WTC11 (cell line): ENCODE measurements at regions not wholly inside any gene's neighbourhood (a gene's known extent, or its start where the extent isn't known, plus 50 kb on each side); places are given as distances from the start of the nearest gene placed in this dataset.

Experiments used
- ATAC-seq: fragments of 200-7000 bp; cut with Tn5 transposase; 2 replicates; pipeline ENCODE4 v1.10.0; 2021; ENCODE audit warnings: mild to moderate bottlenecking, moderate library complexity
- CTCF ChIA-PET: fragments of 300-600 bp; sonication (Branson Sonifier 250); formaldehyde crosslinking; loops from one replicate; lab custom pipeline; 2021; ENCODE audit warnings: antibody characterized with exemption; lab: Charles Lee
- POLR2A ChIA-PET: fragments of 350-600 bp; sonication (Branson Sonifier 250); formaldehyde crosslinking; loops from one replicate; lab custom pipeline; 2021; ENCODE audit warnings: antibody characterized with exemption; lab: Charles Lee
- DNase-seq: peaks from one replicate; pipeline ENCODE4 v3.0.0; 2021; ENCODE audit warnings: low spot score
- H3K27ac Mint-ChIP-seq: 2 replicates; pipeline ENCODE4 v1.8.0; 2021; ENCODE audit warnings: mixed read lengths
- H3K27me3 Mint-ChIP-seq: 2 replicates; pipeline ENCODE4 v1.8.0; 2021; ENCODE audit warnings: low read depth, mild to moderate bottlenecking, moderate library complexity, mixed read lengths
- H3K36me3 Mint-ChIP-seq: 2 replicates; pipeline ENCODE4 v1.8.0; 2021; ENCODE audit warnings: mixed read lengths
- H3K4me1 Mint-ChIP-seq: 2 replicates; pipeline ENCODE4 v1.8.0; 2022; ENCODE audit warnings: mixed read lengths
- H3K4me3 Mint-ChIP-seq: 2 replicates; pipeline ENCODE4 v1.8.0; 2021; ENCODE audit warnings: mild to moderate bottlenecking, moderate library complexity, mixed read lengths
- H3K9me3 Mint-ChIP-seq: 2 replicates; pipeline ENCODE4 v1.8.0; 2021; ENCODE audit warnings: mixed read lengths
- AFF4 ChIP-seq: sonication (generic); formaldehyde crosslinking; IDR thresholded peaks from 2 replicates; pipeline ENCODE4 v1.8.1; 2023; ENCODE audit warnings: mild to moderate bottlenecking, missing genetic modification reagents, borderline replicate concordance
- ATF3 ChIP-seq: sonication (generic); formaldehyde crosslinking; conservative IDR thresholded peaks from 2 replicates; pipeline ENCODE4 v1.8.1; 2022; ENCODE audit warnings: mild to moderate bottlenecking, missing genetic modification reagents
- CBFB ChIP-seq: sonication (generic); formaldehyde crosslinking; IDR thresholded peaks from 2 replicates; pipeline ENCODE4 v1.8.1; 2022; ENCODE audit warnings: mild to moderate bottlenecking, low read depth, missing genetic modification reagents
- CREB1 ChIP-seq: sonication (generic); formaldehyde crosslinking; IDR thresholded peaks from 2 replicates; pipeline ENCODE4 v1.8.0; 2023; ENCODE audit warnings: mild to moderate bottlenecking, missing genetic modification reagents
- ETV6 ChIP-seq: sonication (generic); formaldehyde crosslinking; IDR thresholded peaks from 2 replicates; pipeline ENCODE4 v1.8.1; 2022; ENCODE audit warnings: mild to moderate bottlenecking, missing genetic modification reagents
- GABPB1 ChIP-seq: sonication (generic); formaldehyde crosslinking; IDR thresholded peaks from 2 replicates; pipeline ENCODE4 v1.8.1; 2023; ENCODE audit warnings: mild to moderate bottlenecking, missing genetic modification reagents
- HMGA2 ChIP-seq: fragments of 250-450 bp; sonication (Bioruptor Pico); IDR thresholded peaks from 2 replicates; pipeline ENCODE4 v1.4.0; 2021; ENCODE audit warnings: mild to moderate bottlenecking, moderate library complexity
- IRF1 ChIP-seq: sonication (generic); formaldehyde crosslinking; IDR thresholded peaks from 2 replicates; pipeline ENCODE4 v1.8.0; 2023; ENCODE audit warnings: missing genetic modification reagents
- IRF2 ChIP-seq: sonication (generic); formaldehyde crosslinking; IDR thresholded peaks from 2 replicates; pipeline ENCODE4 v1.8.0; 2022; ENCODE audit warnings: low read depth, missing genetic modification reagents, borderline replicate concordance
- MYBL2 ChIP-seq: sonication (generic); formaldehyde crosslinking; IDR thresholded peaks from 2 replicates; pipeline ENCODE4 v1.8.1; 2023; ENCODE audit warnings: mild to moderate bottlenecking, moderate library complexity, missing genetic modification reagents
- OVOL2 ChIP-seq: fragments of 250-450 bp; sonication (Bioruptor Pico); IDR thresholded peaks from 2 replicates; pipeline ENCODE4 v1.9.0; 2021; ENCODE audit warnings: mild to moderate bottlenecking, borderline replicate concordance
- PREB ChIP-seq: sonication (generic); formaldehyde crosslinking; IDR thresholded peaks from 2 replicates; pipeline ENCODE4 v1.8.1; 2022; ENCODE audit warnings: mild to moderate bottlenecking, missing genetic modification reagents, moderate library complexity, borderline replicate concordance
- RELA ChIP-seq: sonication (generic); formaldehyde crosslinking; IDR thresholded peaks from 2 replicates; pipeline ENCODE4 v1.8.1; 2022; ENCODE audit warnings: missing genetic modification reagents, mild to moderate bottlenecking, borderline replicate concordance
- RORB ChIP-seq: fragments of 250-450 bp; sonication (Bioruptor Pico); IDR thresholded peaks from 2 replicates; pipeline ENCODE4 v1.9.0; 2021; ENCODE audit warnings: mild to moderate bottlenecking
- ZMAT4 ChIP-seq: fragments of 250-450 bp; sonication (Bioruptor Pico); IDR thresholded peaks from 2 replicates; pipeline ENCODE4 v1.9.0; 2021; ENCODE audit warnings: mild to moderate bottlenecking
- ZNF121 ChIP-seq: sonication (generic); formaldehyde crosslinking; IDR thresholded peaks from 2 replicates; pipeline ENCODE4 v1.8.0; 2023; ENCODE audit warnings: missing genetic modification reagents
- ZNF232 ChIP-seq: sonication (generic); formaldehyde crosslinking; IDR thresholded peaks from 2 replicates; pipeline ENCODE4 v1.8.0; 2022; ENCODE audit warnings: mild to moderate bottlenecking, missing genetic modification reagents
- ZNF263 ChIP-seq: sonication (generic); formaldehyde crosslinking; IDR thresholded peaks from 2 replicates; pipeline ENCODE4 v1.8.1; 2022; ENCODE audit warnings: low read depth, mild to moderate bottlenecking, moderate library complexity, missing genetic modification reagents
- ZNF317 ChIP-seq: sonication (generic); formaldehyde crosslinking; IDR thresholded peaks from 2 replicates; pipeline ENCODE4 v1.8.1; 2023; ENCODE audit warnings: low read depth, mild to moderate bottlenecking, moderate library complexity, missing genetic modification reagents, borderline replicate concordance
- ZNF423 ChIP-seq: fragments of 250-450 bp; sonication (Bioruptor Pico); IDR thresholded peaks from 2 replicates; pipeline ENCODE4 v2.1.2; 2022; ENCODE audit warnings: mild to moderate bottlenecking, moderate library complexity
- ZNF512 ChIP-seq: sonication (generic); formaldehyde crosslinking; IDR thresholded peaks from 2 replicates; pipeline ENCODE4 v1.8.1; 2022; ENCODE audit warnings: missing genetic modification reagents, borderline replicate concordance

- ChIA-PET POLR2A (interaction anchor here (0.6 kb wide), 1 partner anchor 22 kb away, joined by 3 read pairs; no protein-coding TSS in a partner anchor), CTCF (no interaction called here)
- Mint-ChIP-seq H3K27me3 (no peaks in the 10 kb centered on the region), H3K4me1 (no peaks in the 10 kb centered on the region), H3K36me3 (no peaks in the 10 kb centered on the region), H3K27ac (no peak overlapping the region), H3K4me3 (no peak overlapping the region), H3K9me3 (peaks cover 6% of the 10 kb centered on the region; the same call in 1 of the 2 replicates)
- TF ChIP-seq ZNF423 (no peak), HMGA2 (CRISPR knock-in tag) (no peak), ETV6 (no peak), MYBL2 (CRISPR knock-in tag) (no peak)
- DNase-seq (no peak), ATAC-seq (no peak)
Measured at GRCh38 chr2:150097901-150098531, 389.5 kb downstream of the RND3 start.

GRCh38 chr2:150097402-150097801, 390.1 kb downstream of the RND3 start:
- Mint-ChIP-seq H3K36me3 (no peaks in the 10 kb centered on the region), H3K4me1 (no peaks in the 10 kb centered on the region), H3K9me3 (0 out of 2 replicates have a peak, but pooled peaks cover 4% of the 10 kb centered on the region), H3K27ac (no peak overlapping the region), H3K27me3 (no peaks in the 10 kb centered on the region), H3K4me3 (no peak overlapping the region)
- no peak for TF ChIP-seq IRF1 (CRISPR knock-in tag)
- no peak for TF ChIP-seq ATF3 (CRISPR knock-in tag)
- TF ChIP-seq ZNF317 = no peak
- TF ChIP-seq ZNF512 = no peak
- no peak for TF ChIP-seq RELA (CRISPR knock-in tag)
- TF ChIP-seq OVOL2 (CRISPR knock-in tag) = no peak
- TF ChIP-seq CBFB (CRISPR knock-in tag) = no peak
- TF ChIP-seq AFF4 (CRISPR knock-in tag) = no peak
- no peak for TF ChIP-seq ZNF232 (CRISPR knock-in tag)
- no peak for TF ChIP-seq ZNF121
- TF ChIP-seq PREB = no peak
- no peak for TF ChIP-seq ZMAT4 (CRISPR knock-in tag)
- no peak for TF ChIP-seq ZNF263 (CRISPR knock-in tag)
- no peak for TF ChIP-seq GABPB1 (CRISPR knock-in tag)
- TF ChIP-seq IRF2 (CRISPR knock-in tag) = no peak
- TF ChIP-seq CREB1 (CRISPR knock-in tag) = no peak
- TF ChIP-seq RORB = no peak
- CTCF ChIA-PET = no interaction called here
- DNase-seq = no peak
- POLR2A ChIA-PET = no interaction called here
- ATAC-seq = no peak
